B cell (primary cell): ENCODE measurements at regions not wholly inside any gene's neighbourhood (a gene's known extent, or its start where the extent isn't known, plus 50 kb on each side); places are given as distances from the start of the nearest gene placed in this dataset.

ENCODE experiments used
- ATAC-seq: fragments of 200-7000 bp; cut with Tn5 transposase; one replicate; pipeline ENCODE4 v1.10.0; 2021; ENCODE audit warnings: low read depth, mild to moderate bottlenecking, moderate number of reproducible peaks, moderate library complexity
- CTCF ChIA-PET: fragments of 350-600 bp; sonication (Branson Sonifier 250); formaldehyde crosslinking; loops from one replicate; lab custom pipeline; 2021; ENCODE audit warnings: antibody characterized with exemption, inconsistent platforms; lab: Charles Lee
- POLR2A ChIA-PET: fragments of 350-600 bp; sonication (Branson Sonifier 250); formaldehyde crosslinking; loops from one replicate; lab custom pipeline; 2021; ENCODE audit warnings: antibody characterized with exemption; lab: Charles Lee
- DNase-seq: peaks from one replicate; pipeline ENCODE4 v3.0.0; 2013
- H2AFZ ChIP-seq: 2 replicates; pipeline ENCODE4 v1.6.1; 2012; ENCODE audit warnings: mild to moderate bottlenecking, low read depth, low read length; ENCODE audit not compliant: insufficient read depth, poor library complexity, severe bottlenecking
- H3K27ac ChIP-seq, 2 donors: 1 replicate in 1 of 2; 2 replicates in 1 of 2; pipeline ENCODE4 v1.5.1; 2012 to 2013; ENCODE audit warnings: low read length in 2 of 2, mild to moderate bottlenecking in 2 of 2, moderate library complexity in 1 of 2
- H3K27me3 ChIP-seq, 4 experiments: fragments of 200-600 bp in 1 of 4; sonication (generic) in 1 of 4; replicated peaks in 1 of 4; 1 replicate in 2 of 4; 2 replicates in 2 of 4; pipeline versions ENCODE4 v1.6.1 to v1.7.0; 2013 to 2016; ENCODE audit warnings: low read length in 3 of 4, mild to moderate bottlenecking in 2 of 4, mixed read lengths in 1 of 4, moderate library complexity in 1 of 4; ENCODE audit not compliant: insufficient read depth in 4 of 4, control insufficient read depth in 3 of 4; ENCODE audit errors: control extremely low read depth in 1 of 4
- H3K36me3 ChIP-seq, 2 experiments: replicated peaks in 1 of 2; 1 replicate in 1 of 2; 2 replicates in 1 of 2; pipeline versions ENCODE4 v1.6.1 to v1.7.1; 2013; ENCODE audit warnings: low read length in 1 of 2; ENCODE audit not compliant: insufficient read depth in 2 of 2, control insufficient read depth in 1 of 2; ENCODE audit errors: control extremely low read depth in 1 of 2, extremely low read depth in 1 of 2
- H3K4me1 ChIP-seq, 2 donors: fragments of 200-600 bp in 1 of 2; sonication (generic) in 1 of 2; 1 replicate in 1 of 2; 2 replicates in 1 of 2; pipeline versions ENCODE4 v1.5.1 to v1.6.1; 2013 to 2017; ENCODE audit warnings: low read length in 2 of 2; ENCODE audit not compliant: control insufficient read depth in 2 of 2, insufficient read depth in 2 of 2
- H3K4me2 ChIP-seq: replicated peaks from 2 replicates; pipeline ENCODE3; 2012; ENCODE audit warnings: mild to moderate bottlenecking, low read depth, low read length; ENCODE audit not compliant: poor library complexity, severe bottlenecking
- H3K4me3 ChIP-seq, 5 experiments: fragments of 200-600 bp in 1 of 5; sonication (generic) in 1 of 5; 1 replicate in 3 of 5; 2 replicates in 2 of 5; pipeline versions ENCODE4 v1.5.1 to v1.7.0; 2011 to 2016; ENCODE audit warnings: low read length in 4 of 5, mild to moderate bottlenecking in 4 of 5, low read depth in 2 of 5, control low read depth in 1 of 5, moderate library complexity in 1 of 5; ENCODE audit not compliant: insufficient read depth in 1 of 5; ENCODE audit errors: control extremely low read depth in 1 of 5, extremely low read depth in 1 of 5
- H3K79me2 ChIP-seq: fragments of 200-600 bp; sonication (generic); one replicate; pipeline ENCODE4 v1.6.0; 2016; ENCODE audit warnings: low read length; ENCODE audit not compliant: control insufficient read depth, insufficient read depth
- H3K9ac ChIP-seq: fragments of 200-600 bp; sonication (generic); 2 replicates; pipeline ENCODE4 v1.6.1; 2017; ENCODE audit warnings: mild to moderate bottlenecking, low read length, moderate library complexity
- H3K9me3 ChIP-seq, 3 donors: one replicate each; pipeline versions ENCODE4 v1.6.1 to v1.7.1; 2013; ENCODE audit warnings: low read length in 2 of 3; ENCODE audit not compliant: control insufficient read depth in 2 of 3, insufficient read depth in 1 of 3; ENCODE audit errors: control extremely low read depth in 1 of 3
- H4K20me1 ChIP-seq: 2 replicates; pipeline ENCODE4 v1.6.0; 2012; ENCODE audit warnings: mild to moderate bottlenecking, low read length; ENCODE audit not compliant: insufficient read depth, control insufficient read depth, poor library complexity, severe bottlenecking
- H3K27ac Mint-ChIP-seq: one replicate; pipeline ENCODE4 v1.8.0; 2021; ENCODE audit warnings: mixed read lengths
- H3K27me3 Mint-ChIP-seq: one replicate; pipeline ENCODE4 v1.8.0; 2021; ENCODE audit warnings: mixed read lengths
- H3K4me1 Mint-ChIP-seq: one replicate; pipeline ENCODE4 v1.8.0; 2021; ENCODE audit warnings: mixed read lengths
- H3K4me3 Mint-ChIP-seq: one replicate; pipeline ENCODE4 v1.8.0; 2021; ENCODE audit warnings: mixed read lengths
- H3K9me3 Mint-ChIP-seq: one replicate; pipeline ENCODE4 v1.8.0; 2022; ENCODE audit warnings: mixed read lengths; ENCODE audit not compliant: insufficient read depth
- EZH2 ChIP-seq: IDR thresholded peaks from 2 replicates; pipeline ENCODE4 v1.6.1; 2012; ENCODE audit warnings: borderline replicate concordance, low read depth, mild to moderate bottlenecking, moderate library complexity, low read length; ENCODE audit not compliant: insufficient read depth, poor library complexity, severe bottlenecking
- WGBS: methylation state at CpG from one replicate; pipeline ENCODE4 v1.1.5; 2013; ENCODE audit warnings: missing lambda C conversion rate; ENCODE audit not compliant: insufficient coverage; 5-methylcytosine and 5-hydroxymethylcytosine counted together
- intact Hi-C: fragments of 100-400 bp; cut with micrococcal nuclease; formaldehyde crosslinking; loops from one replicate; pipeline ENCODE4 v1.10.0; 2022
- TF ChIP-seq, protein P1 (sequence below): fragments of 200-600 bp; IDR thresholded peaks from one replicate; pipeline ENCODE4 v1.8.0; 2022; ENCODE audit warnings: antibody characterized with exemption, mild to moderate bottlenecking

DNA sequence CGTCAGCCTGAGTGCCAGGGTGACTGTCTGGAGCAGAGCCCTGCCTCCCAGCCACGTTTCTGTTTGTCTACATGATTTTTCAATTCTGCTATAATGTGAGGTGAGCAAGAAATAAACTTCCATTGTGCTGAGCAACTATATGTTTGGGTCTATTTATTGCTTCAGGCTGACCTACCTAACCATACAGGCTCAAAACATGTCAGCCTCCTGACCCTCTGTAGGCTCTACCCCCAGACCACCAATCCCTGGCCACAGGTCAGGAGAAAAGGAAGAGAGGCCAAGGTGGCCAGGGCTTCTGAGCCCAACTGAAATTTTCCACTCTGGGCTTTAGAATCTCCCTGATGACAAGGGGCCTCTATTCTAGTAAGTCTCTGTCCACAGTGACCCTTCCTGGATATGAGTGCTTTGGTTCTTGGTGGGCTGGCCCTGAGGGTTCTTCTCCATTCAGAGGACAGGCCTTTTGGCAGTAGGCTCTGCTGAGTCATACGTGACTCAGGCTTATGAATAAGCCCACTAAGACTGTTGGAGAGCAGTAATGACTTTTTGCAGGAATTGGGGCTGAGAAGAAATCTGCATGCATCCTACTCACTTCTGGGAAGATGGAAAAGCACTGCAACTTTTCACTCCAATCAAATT lies 117.2 kb upstream of the TBCA start:
- Histone ChIP-seq H3K4me1 (no peaks in the 10 kb centered on the region), H2AFZ (no peak overlapping the region), H3K4me3 (no peak overlapping the region), H3K36me3 (no peaks in the 10 kb centered on the region), H3K9ac (no peak overlapping the region), H3K4me2 (no peak overlapping the region), H3K27ac (no peak overlapping the region), H4K20me1 (no peaks in the 10 kb centered on the region), H3K79me2 (no peaks in the 10 kb centered on the region), H3K9me3 (no peaks in the 10 kb centered on the region), H3K27me3 (no peaks in the 10 kb centered on the region)
- no peak for ATAC-seq
- Mint-ChIP-seq H3K4me1 (no peaks in the 10 kb centered on the region), H3K27me3 (peaks cover 5% of the 10 kb centered on the region), H3K27ac (no peak overlapping the region), H3K9me3 (no peaks in the 10 kb centered on the region), H3K4me3 (no peak overlapping the region)
- intact Hi-C loops = no loop called here
- TF ChIP-seq, protein P1, sequence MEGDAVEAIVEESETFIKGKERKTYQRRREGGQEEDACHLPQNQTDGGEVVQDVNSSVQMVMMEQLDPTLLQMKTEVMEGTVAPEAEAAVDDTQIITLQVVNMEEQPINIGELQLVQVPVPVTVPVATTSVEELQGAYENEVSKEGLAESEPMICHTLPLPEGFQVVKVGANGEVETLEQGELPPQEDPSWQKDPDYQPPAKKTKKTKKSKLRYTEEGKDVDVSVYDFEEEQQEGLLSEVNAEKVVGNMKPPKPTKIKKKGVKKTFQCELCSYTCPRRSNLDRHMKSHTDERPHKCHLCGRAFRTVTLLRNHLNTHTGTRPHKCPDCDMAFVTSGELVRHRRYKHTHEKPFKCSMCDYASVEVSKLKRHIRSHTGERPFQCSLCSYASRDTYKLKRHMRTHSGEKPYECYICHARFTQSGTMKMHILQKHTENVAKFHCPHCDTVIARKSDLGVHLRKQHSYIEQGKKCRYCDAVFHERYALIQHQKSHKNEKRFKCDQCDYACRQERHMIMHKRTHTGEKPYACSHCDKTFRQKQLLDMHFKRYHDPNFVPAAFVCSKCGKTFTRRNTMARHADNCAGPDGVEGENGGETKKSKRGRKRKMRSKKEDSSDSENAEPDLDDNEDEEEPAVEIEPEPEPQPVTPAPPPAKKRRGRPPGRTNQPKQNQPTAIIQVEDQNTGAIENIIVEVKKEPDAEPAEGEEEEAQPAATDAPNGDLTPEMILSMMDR = no peak
- TF ChIP-seq EZH2 = no peak
- ChIA-PET CTCF (interaction anchor here (1.8 kb wide), 1 partner anchor 9 kb away, joined by 4 read pairs; no protein-coding TSS in a partner anchor), POLR2A (no interaction called here)
- no peak for DNase-seq
- 100% methylated on average over 1 of the region's 3 CpGs for WGBS

DNA sequence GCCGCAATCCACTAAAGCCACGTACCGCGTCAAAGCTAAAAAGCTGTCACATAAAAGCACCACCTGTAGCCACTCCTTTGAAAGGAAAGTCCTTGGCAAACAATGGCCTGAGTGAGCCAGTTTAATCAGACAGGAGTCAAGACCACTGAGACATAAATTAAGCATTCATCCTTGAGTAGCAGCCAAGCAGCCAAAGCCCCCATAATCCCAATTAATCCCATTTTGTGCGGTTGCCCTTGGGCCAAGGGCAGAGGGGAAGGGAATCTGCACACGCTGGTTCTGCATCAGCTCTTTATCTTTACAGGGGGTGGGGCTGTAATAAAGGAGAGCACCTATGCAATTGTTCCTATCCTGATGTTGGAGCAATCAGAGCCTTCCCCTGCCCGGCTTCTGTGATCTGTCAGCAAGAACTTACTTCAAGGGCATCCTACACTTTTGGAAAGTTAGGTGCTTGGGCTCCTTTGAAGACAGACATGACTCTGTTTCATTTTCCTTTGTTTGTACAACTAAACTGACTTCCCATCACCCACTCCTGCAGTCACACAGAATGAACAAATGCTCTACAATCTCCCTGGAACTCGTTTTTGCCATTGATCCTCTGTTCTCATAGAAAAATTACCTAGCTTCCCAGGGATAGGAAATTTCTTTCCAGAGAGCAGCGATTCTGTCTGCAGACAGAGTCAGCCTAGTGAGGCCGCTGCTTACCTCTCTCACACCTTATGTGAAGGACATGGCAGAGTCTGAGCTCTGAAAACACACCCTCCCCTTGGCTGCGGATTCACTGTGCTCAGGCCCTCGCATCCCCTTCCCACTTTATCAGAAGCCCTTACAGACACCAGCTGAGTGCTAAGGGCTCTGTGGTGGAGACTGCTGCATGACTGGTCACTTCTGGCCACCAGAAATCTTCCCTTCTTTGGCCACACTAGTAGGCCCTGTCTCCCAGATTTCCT lies 116.2 kb upstream of the TBCA start:
- intact Hi-C loops = no loop called here
- H3K9ac ChIP-seq = no peak overlapping the region
- DNase-seq (no peak), ATAC-seq (no peak)
- no peaks in the 10 kb centered on the region for H3K9me3 ChIP-seq
- no peaks in the 10 kb centered on the region for H3K27me3 ChIP-seq
- peaks cover 9% of the 10 kb centered on the region for H3K27me3 Mint-ChIP-seq
- H3K4me2 ChIP-seq = no peak overlapping the region
- no peaks in the 10 kb centered on the region for H4K20me1 ChIP-seq
- no peaks in the 10 kb centered on the region for H3K36me3 ChIP-seq
- no peak overlapping the region for H2AFZ ChIP-seq
- no peaks in the 10 kb centered on the region for H3K4me1 ChIP-seq
- H3K4me1 Mint-ChIP-seq = no peaks in the 10 kb centered on the region
- H3K27ac ChIP-seq = no peak overlapping the region
- ChIA-PET CTCF (interaction anchor here (1.8 kb wide), 1 partner anchor 8 kb away, joined by 4 read pairs; no protein-coding TSS in a partner anchor), POLR2A (no interaction called here)
- no peak overlapping the region for H3K4me3 ChIP-seq
- H3K9me3 Mint-ChIP-seq = no peaks in the 10 kb centered on the region
- WGBS = 80% methylated on average over 7 of the region's 12 CpGs
- no peak overlapping the region for H3K27ac Mint-ChIP-seq
- no peaks in the 10 kb centered on the region for H3K79me2 ChIP-seq
- TF ChIP-seq, protein P1 = no peak
- TF ChIP-seq EZH2 = no peak
- H3K4me3 Mint-ChIP-seq = no peak overlapping the region
